GM18498 (cell line): ENCODE measurements at regions not wholly inside any gene's neighbourhood (a gene's known extent, or its start where the extent isn't known, plus 50 kb on each side); places are given as distances from the start of the nearest gene placed in this dataset.
"Not testable (repeated sequence)": the region's sequence is repeated elsewhere in the genome, so short reads cannot be mapped to it uniquely, and the experiment has no call there.

Source experiments
- ATAC-seq: cut with Tn5 transposase; IDR thresholded peaks from one replicate; pipeline ENCODE4 v1.9.1; 2021; ENCODE audit warnings: mild to moderate bottlenecking, moderate library complexity; ENCODE audit not compliant: unreplicated experiment

DNA sequence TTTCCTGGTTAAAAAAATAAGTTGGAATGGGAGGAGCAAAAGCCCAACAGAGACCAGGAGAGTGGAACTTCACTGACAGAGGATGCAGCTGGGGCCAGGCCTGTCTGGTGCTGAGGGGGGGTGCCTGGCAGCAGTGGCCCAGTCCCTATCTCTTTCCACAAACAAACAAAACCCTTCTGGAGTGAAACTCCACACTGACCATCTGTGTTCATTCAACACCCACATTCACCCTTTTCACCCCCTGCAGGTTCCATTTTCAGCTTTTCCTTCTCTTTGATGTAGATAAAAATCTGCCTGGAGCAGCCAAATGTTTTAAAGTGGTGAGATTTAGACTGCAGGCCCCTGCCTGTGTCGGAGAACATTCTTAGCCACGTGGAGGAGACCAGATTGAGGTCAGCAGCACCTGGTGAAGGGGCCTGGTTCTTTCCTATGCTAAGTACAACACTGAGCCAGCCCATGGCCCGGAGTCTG, 161.4 kb upstream of the CDH11 start:
- no peak for ATAC-seq

GRCh38 chr16:65281586-65281985, 159.7 kb upstream of the CDH11 start:
- ATAC-seq, result no peak

DNA sequence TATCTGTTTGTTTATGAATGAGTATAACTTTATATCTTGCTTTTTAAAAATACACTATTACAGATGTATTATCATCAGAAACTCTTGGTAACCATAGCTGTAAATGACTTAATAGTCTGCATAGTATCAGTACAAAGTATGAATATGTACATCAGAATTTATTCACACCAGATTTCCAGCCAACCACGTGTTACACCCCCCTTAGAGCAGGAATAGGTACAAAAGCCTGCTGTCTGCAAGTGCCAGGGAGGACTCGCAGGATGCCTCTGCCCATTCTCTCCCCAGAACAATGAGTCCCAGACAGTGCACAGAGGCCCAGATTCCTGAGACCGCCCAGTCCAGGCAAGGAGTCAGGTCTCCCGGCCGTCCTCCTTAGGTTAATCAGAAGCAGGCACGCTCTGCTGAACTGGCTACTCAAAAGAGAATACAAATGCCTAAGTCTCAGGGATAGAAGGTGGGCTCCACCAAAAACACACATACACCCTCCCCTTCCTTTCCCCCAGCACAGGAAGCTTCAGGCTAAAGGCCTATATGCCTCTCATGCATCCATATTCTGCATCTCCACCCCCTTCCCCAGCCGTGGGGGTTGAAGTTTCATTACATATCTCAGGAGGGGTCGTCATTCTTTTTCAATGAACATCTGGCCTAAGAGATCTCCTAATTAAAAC, 159.1 kb upstream of the CDH11 start:
- no peak for ATAC-seq

GRCh38 chr16:65279576-65279975, 157.7 kb upstream of the CDH11 start:
- ATAC-seq, result no peak

DNA sequence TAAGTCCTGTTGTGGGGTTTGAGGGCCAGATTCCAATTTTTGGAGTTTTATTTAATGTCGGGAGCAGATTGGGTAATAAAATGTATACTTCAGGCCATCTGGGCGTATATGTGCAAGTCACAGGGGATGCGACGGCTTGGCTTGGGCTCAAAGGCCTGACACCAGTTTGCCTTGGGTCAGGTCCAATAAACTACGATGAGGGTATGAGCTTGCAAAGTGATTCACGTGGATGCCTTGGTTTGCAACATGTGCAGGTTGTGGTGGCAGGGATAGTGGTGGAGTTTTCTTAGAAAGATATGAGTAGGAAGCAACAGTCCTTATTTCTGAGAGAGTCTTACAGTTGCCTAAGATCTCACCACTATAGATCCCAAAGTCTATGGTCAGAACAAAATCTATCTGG, 157.0 kb upstream of the CDH11 start:
- ATAC-seq, result no peak

- ATAC-seq, result no peak
Observed at GRCh38 chr16:65274566-65274965, 152.7 kb upstream of the CDH11 start.

- no peak for ATAC-seq
Observed at GRCh38 chr16:65272699-65273414, 151.0 kb upstream of the CDH11 start.

DNA sequence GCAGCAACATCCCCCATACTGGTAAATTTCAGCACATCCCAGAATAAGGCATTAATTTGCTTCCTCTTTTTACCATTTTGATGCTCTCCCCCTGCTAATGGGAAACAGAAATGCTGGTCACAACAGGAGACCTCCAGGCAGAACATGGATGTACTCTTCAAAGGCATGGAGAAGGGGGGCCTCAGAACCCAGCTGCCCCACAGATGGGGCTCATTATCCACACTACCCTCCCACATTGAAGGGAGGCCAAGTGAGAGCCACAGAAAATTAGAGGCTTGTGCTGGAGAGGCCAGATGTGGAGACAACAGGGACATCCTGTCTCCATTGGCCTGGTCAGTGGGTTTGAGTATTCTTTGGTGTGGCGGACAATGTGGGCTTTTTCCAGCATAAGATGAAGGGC, 150.1 kb upstream of the CDH11 start:
- no peak for ATAC-seq

GRCh38 chr16:65268331-65268730, 146.5 kb upstream of the CDH11 start:
- ATAC-seq, result no peak

GRCh38 chr16:65263896-65264295, 142.0 kb upstream of the CDH11 start:
- no peak for ATAC-seq

DNA sequence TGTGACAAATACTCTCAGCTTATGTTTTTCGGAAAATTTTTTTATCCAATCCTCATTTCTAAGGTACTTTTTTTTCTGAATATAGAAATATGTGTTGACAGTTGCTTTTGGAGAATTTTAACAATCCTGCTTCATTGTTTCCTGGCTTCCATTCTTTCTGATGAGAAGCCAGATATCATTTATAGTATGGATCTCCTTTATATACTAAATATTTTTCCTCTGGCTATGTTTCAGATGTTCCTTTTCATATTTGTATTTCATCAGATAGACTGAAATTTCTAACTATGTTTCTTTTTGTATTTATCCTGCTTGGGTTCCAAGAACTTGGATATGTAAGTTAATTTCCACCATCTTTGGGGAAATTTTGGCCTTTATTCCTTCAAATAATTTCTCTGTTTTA, 138.9 kb upstream of the CDH11 start:
- no peak for ATAC-seq

GRCh38 chr16:65254144-65254543, 132.3 kb upstream of the CDH11 start:
- ATAC-seq, result no peak

DNA sequence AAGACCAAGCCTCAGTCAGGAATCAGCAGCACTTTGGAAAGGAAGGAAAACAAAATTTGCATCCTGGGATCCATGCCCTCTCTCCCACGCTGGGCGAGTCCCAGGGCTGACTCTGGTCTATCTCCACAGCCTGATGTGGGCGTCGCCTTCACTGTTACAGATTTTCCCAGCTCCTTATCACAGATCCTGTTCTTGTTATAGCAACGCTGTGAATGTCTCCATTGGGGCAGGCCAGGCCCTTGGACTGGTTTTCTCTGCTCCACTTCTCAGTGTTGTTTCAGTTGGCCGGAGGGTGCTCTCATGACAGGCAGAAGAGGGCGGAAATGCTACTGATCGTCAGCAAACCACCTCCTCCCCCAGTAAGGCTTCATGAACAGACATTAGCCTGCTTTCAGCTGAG, 127.9 kb upstream of the CDH11 start:
- ATAC-seq, result no peak

- ATAC-seq, result no peak
Observed at GRCh38 chr16:65244787-65245186, 122.9 kb upstream of the CDH11 start.

DNA sequence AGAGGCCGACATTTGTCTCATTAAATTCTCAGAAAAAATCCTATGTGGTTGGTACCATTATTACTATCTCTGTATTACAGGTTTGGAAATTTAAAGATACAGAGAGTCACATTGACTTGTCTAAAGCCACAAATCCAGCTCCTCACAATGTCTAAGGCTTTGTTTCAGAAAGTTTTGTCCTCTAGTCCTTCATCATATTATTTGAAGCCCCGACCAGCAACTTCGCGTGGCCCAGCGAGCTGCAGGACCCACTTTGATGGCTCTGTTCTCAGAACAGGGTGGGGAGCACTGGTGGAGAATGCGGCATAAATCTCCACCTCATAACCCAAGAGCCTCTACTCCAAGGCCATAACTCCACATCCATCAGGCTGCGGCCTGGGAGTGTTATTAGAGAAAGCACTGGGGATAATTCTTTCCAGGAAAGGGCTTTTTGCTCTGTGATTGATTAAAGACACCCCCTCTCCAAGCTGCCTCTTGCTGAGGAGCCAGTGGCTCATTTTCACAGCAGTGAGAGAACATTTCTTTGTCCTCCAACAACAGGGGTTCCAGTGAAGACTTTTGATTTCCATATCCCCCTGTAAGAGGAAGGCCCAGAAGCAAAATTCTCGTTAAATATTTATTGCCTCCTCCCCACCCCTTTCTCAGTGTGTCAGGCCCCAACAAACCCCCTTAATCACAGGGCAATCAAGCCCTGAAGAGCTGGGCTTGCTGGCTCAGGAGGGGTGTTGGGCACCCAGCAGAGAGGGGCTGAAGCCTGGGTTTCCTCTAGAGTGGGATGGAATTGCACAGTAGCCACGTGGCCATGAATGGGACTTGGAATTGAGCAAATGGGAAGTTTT, 113.7 kb upstream of the CDH11 start:
- no peak for ATAC-seq

DNA sequence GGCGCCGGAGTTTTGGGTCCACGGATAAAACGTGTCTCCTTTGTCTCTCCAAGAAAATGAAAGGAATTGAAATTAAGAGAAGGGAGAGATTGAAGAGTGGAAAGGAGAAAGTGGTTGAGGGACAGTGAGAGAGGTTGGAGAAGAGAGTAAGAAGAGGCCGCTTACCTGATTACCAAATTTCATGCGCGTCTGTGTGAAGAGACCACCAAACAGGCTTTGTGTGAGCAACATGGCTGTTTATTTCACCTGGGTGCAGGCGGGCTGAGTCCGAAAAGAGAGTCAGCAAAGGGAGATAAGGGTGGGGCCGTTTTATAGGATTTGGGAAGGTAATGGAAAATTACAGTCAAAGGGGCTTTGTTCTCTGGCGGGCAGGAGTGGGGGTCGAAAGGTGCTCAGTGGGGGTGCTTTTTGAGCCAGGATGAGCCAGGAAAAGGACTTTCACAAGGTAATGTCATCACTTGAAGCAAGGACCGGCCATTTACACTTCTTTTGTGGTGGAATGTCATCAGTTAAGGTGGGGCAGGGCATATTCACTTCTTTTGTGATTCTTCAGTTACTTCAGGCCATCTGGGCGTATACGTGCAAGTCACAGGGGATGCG, 113.0 kb upstream of the CDH11 start:
- not testable (repeated sequence) for ATAC-seq

DNA sequence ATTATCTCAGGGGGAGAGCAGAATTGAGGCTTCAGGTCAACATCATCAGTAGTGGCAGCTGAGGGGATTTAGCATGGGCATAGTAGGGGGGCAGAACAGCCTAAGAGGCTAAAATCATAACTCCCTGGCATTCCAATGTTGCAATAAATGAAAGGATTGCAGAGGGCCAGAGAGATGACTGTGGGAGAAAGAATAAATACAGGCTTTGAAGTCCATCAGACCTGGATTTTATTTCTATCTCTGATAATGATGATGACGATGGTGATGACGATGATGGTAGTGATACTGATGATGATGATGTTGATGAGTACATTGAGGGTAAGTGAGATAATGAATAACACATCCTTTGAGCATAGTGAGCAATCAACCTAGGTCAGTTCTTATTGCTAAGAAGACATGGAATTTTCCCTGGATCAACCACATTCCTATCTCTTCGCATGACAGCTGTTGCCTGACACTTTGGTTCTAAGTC, 107.4 kb upstream of the CDH11 start:
- no peak for ATAC-seq

DNA sequence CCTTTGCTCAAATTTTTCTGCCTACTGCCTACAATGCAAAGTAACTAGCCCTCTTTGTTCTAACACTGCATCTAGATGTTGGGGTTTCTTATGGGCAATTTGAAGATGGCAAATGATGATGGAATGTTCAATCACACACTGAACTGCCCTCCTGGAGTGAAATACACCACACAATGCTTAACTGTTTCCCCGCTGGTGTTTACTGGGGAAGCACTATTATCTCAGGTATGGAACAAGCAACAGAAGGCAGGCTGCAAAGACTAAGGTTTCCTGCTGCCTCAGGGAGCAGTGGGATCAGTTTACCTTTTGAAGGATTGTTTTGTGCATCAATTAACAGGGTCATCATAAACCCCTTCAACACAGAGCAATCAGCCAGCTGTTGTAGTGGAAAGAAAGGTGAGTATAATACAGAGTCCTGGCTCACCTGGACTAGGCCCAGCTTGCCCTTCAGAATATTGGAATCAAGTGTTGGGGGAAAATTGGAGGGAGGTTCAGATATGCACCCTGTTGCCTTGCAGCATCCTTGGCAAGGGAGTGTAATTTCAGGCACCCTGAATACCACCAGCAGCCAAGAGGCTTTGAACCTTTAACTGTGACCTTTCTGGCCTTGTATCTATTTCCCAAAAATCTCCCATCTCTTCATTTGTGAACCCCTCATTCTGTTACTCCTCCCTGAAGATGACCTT, 105.4 kb upstream of the CDH11 start:
- ATAC-seq, result no peak

DNA sequence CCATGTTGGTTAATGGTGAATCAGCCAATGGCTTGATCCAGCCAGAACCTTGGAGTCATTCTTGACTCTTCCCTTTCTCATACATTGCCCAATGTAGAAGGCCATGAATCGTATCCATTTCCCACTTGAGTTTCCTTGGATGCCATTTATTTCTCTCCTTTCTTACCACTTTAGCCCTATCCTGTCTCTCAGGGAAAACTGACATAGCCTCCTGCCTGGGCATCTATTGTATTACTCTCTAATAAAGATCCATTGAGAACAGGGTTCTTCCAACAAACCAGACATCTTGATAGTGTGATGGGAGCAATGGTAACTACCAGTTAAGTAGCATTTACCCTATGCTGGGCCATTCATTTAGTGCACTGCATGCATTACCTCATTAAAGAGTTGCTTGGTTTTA, 104.2 kb upstream of the CDH11 start:
- ATAC-seq, result no peak

GRCh38 chr16:65225488-65225887, 103.6 kb upstream of the CDH11 start:
- no peak for ATAC-seq

DNA sequence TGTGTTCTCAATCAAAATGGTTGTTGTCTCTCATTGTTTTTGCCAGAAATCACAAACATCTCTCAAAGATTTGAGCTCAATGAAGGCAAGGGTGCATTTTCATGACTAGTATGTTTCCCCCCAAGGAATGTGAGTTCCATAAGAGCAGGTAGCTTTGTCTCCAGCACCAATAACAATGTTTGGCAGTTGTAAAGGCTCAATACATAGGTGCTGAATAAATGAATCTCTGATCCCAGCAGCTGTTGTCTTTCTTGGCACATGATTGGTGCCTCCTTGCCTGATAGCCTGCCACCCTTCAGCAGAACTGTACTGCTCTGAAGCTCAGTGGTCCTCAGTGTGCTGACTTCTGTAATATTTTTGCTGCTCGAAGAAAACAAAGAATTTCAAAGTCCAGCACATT, 103.1 kb upstream of the CDH11 start:
- no peak for ATAC-seq
